ENCODE measurements at regions not wholly inside any gene's neighbourhood (a gene's known extent, or its start where the extent isn't known, plus 50 kb on each side); places are given as distances from the start of the nearest gene placed in this dataset.
"Not testable (repeated sequence)": the region's sequence is repeated elsewhere in the genome, so short reads cannot be mapped to it uniquely, and the experiment has no call there.

DNA sequence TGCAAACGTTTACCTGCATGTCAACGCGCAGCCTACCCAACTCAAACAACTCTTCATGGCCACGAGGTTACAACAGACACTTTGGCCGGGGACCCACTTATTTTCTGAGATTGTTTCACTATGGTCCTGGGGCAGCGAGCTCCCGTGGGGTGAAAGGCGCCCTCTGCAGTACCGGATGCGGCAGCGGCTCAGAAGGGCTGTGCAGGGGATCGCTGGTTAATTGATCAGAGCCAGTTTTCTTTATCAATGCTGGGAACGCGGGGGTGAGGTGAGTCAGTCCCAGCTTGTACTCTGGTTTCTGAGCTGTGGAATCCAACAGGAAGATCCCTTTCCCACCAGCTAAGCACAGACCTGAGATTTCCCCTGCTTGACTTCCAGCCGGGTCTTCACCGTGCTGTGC is 366.5 kb upstream of the KLF6 start:
- Mint-ChIP-seq H3K36me3 (no peaks in the 10 kb centered on the region), H3K27ac (no peak overlapping the region), H3K4me3 (no peak overlapping the region), H3K4me1 (ENCODE audit: low read depth) (peaks cover 13% of the 10 kb centered on the region), H3K27me3 (no peaks in the 10 kb centered on the region), H3K9me3 (ENCODE audit: low read depth) (no peaks in the 10 kb centered on the region)

DNA sequence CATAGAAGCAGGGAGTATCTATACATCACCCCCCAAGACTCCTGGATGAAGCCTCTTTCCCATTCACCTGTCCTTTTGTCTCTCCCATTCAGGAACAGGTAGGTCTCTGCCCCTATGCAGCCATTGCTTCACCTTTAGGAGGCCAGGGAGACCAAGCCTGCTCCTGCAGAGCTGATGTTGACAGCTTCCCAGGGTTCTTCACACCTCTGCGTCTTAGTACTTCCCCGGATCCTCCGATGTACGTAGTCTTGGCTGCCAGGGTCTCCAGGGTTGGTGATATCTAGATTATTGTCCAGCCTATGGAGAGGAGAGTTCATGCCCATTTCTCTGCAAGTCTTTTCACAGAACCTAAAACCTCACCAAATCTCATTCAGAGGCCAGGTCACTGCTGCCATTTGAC is 365.7 kb upstream of the KLF6 start:
- peaks cover 13% of the 10 kb centered on the region for H3K4me1 Mint-ChIP-seq (ENCODE audit: low read depth)
- no peaks in the 10 kb centered on the region for H3K27me3 Mint-ChIP-seq
- no peak overlapping the region for H3K27ac Mint-ChIP-seq
- H3K36me3 Mint-ChIP-seq: no peaks in the 10 kb centered on the region
- no peaks in the 10 kb centered on the region for H3K9me3 Mint-ChIP-seq (ENCODE audit: low read depth)
- no peak overlapping the region for H3K4me3 Mint-ChIP-seq

DNA sequence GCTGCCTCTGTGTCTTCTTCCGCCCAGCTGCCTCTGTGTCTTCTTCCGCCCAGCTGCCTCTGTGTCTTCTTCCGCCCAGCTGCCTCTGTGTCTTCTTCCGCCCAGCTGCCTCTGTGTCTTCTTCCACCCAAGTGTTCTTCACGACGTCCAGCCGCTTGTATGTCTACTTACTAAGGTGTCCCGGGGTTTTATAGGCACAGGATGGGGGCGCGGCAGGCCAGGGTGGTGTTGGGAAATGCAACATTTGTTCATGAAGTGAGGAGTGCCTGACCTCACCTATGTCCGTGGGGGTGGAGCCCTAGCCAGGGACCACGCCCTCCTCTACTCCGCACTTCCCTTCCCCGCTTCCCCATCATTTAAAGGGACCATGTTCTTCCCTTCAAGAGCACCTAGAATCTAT is 364.5 kb upstream of the KLF6 start:
- H3K27ac Mint-ChIP-seq; H3K36me3 Mint-ChIP-seq; H3K4me3 Mint-ChIP-seq; H3K9me3 Mint-ChIP-seq (ENCODE audit: low read depth); H3K4me1 Mint-ChIP-seq (ENCODE audit: low read depth); H3K27me3 Mint-ChIP-seq: not testable (repeated sequence)

DNA sequence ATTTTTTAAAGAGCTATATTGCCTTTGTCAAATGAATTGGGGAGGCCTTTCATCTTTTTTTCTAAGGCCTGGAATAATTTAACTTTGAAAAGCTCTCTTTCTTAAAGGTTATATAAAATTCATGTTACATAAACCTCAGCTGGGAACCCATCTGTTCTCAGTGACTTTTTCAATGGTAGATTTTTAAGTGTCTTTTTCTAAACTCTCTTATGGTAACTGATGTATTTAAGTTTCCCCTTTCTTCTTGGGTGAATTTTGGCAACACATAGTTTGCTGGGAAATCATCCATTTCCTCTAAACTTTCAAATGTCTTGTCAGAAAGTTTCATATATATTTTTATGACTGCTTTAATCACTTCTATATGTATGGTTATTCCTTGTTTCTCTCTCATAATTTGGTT is 362.2 kb upstream of the KLF6 start:
- Mint-ChIP-seq H3K4me1 (ENCODE audit: low read depth) (no peaks in the 10 kb centered on the region), H3K27ac (no peak overlapping the region), H3K9me3 (ENCODE audit: low read depth) (no peaks in the 10 kb centered on the region), H3K36me3 (no peaks in the 10 kb centered on the region), H3K27me3 (no peaks in the 10 kb centered on the region), H3K4me3 (no peak overlapping the region)

DNA sequence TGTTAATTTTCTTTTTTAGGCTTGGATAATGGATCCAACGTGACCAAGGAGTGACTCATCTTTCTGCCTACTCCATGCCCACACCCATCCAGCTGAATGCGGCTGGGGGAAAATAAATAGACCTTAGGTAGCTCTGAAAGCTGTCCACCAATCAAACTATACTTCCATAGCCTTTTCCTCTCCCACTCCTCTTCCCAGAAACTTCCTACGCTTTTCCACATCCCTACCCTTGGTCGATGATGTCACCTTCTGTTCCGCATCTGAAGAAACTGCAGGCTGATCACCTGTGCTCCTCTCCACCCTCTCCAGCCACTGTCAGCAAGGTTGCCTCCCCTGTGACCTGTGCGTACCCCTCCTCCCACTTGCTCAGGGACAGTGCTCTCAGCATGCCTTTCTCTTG is 359.8 kb upstream of the KLF6 start:
- Mint-ChIP-seq H3K9me3 (ENCODE audit: low read depth) (peaks cover 12% of the 10 kb centered on the region), H3K27me3 (no peaks in the 10 kb centered on the region), H3K27ac (no peak overlapping the region), H3K36me3 (peaks cover 3% of the 10 kb centered on the region), H3K4me3 (no peak overlapping the region), H3K4me1 (ENCODE audit: low read depth) (no peaks in the 10 kb centered on the region)

DNA sequence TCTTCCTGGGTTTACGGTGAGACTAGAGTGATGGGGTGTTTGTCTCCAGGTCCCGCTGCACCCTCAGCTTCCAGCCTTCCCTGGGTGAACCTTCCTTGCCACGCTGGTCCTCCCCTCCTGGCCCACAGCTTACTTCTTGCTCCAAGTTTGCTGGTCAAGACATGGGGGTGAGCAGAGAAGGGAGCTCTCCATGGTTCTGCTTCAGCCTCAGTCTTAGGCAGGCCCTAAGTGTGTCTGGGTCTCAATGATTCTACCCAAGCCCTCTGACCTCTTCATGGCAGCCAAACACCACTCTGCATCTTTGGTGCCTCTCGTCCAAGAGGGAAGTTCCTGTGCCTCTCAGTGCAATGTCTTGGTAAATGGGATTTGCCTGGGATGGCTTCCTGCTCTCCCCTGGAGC is 356.5 kb upstream of the KLF6 start:
- Mint-ChIP-seq H3K27me3 (no peaks in the 10 kb centered on the region), H3K4me3 (no peak overlapping the region), H3K36me3 (peaks cover 8% of the 10 kb centered on the region), H3K9me3 (ENCODE audit: low read depth) (peaks cover 22% of the 10 kb centered on the region), H3K4me1 (ENCODE audit: low read depth) (peaks cover 3% of the 10 kb centered on the region), H3K27ac (peak overlapping the region; percentile 3)

DNA sequence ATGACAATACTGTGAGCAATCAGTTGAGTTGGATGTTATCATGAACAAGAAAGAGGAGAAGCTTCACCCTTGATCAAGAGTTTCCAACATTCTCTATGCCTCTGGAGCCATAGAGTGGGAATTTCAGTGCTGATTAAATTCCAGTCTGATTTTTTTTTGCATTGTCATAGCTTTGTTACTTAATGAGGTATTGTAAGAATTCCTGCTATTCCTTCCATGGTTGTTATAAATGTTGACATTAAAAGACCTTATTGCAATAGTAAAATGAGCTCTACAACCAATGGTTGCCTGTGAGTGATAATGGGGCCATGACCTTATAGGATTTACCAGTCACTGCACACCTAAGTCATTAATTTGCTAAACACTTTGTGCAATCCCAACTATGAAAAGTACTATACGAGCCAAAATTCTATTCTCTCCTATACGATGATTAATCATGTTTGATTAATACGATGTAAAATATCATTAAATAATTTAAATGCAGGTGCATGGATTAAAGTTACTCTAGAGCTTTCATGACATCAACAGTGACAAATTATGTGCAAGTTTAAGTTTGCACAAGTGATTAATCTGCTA is 353.2 kb upstream of the KLF6 start:
- Mint-ChIP-seq H3K27me3 (no peaks in the 10 kb centered on the region), H3K9me3 (ENCODE audit: low read depth) (peaks cover 22% of the 10 kb centered on the region), H3K36me3 (peaks cover 8% of the 10 kb centered on the region), H3K4me1 (ENCODE audit: low read depth) (peaks cover 22% of the 10 kb centered on the region), H3K4me3 (no peak overlapping the region), H3K27ac (no peak overlapping the region)

DNA sequence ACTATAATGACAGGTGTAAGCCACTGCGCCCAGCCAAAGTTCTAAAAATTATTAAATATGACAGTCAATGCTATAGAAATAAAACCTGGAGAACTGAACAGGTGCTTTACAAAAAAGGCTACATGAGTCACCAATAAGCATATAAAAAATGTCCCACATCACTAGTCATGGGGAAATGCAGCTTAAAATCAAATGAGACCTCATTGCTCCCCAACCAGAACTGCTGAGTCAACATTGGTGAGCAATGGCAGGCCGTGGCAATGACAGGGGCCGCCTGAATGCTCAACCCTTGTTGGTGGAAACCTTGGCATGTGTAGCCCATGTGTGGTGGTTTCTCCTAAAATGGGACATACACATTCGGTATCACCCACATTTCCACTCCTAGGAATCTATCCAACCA is 352.3 kb upstream of the KLF6 start:
- peaks cover 22% of the 10 kb centered on the region for H3K9me3 Mint-ChIP-seq (ENCODE audit: low read depth)
- H3K4me3 Mint-ChIP-seq: no peak overlapping the region
- H3K27me3 Mint-ChIP-seq: no peaks in the 10 kb centered on the region
- peaks cover 22% of the 10 kb centered on the region for H3K4me1 Mint-ChIP-seq (ENCODE audit: low read depth)
- no peak overlapping the region for H3K27ac Mint-ChIP-seq
- H3K36me3 Mint-ChIP-seq: peaks cover 8% of the 10 kb centered on the region

DNA sequence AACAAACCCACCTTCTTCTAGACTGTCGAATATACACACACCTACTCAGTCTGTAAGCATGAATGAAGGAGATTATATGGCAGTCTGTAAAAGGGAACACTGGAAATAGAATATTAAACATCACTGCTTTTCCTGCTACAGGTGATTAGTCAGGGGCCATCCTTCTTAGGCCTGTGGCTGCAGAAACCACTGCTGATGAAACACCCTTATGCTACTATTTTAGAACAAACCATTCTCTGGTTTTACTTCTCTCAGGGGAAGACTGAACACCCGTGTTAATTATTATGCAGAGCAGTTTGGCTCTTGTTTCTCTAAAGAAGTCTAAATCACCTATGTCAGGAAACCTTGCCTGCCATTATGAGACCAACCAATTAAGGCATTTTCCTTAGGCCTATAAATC is 351.1 kb upstream of the KLF6 start:
- Mint-ChIP-seq H3K9me3 (ENCODE audit: low read depth) (peaks cover 18% of the 10 kb centered on the region), H3K4me1 (ENCODE audit: low read depth) (peaks cover 22% of the 10 kb centered on the region), H3K4me3 (no peak overlapping the region), H3K27ac (peak overlapping the region; percentile 10), H3K36me3 (peaks cover 8% of the 10 kb centered on the region), H3K27me3 (no peaks in the 10 kb centered on the region)

DNA sequence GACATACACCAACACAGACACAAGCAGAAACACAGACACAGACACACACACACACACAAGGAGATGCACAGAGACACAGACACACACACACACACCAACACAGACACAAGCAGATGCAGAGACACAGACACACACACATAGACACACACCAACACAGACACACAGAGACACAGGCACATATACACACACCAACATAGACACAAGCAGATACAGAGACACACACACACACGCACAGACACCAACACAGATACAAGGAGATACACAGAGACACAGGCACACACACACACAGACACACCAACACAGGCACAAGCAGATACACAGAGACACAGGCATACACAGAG is 347.2 kb upstream of the KLF6 start:
- no peak overlapping the region for H3K27ac Mint-ChIP-seq
- H3K9me3 Mint-ChIP-seq (ENCODE audit: low read depth): no peaks in the 10 kb centered on the region
- H3K4me3 Mint-ChIP-seq: no peak overlapping the region
- H3K27me3 Mint-ChIP-seq: no peaks in the 10 kb centered on the region
- H3K36me3 Mint-ChIP-seq: no peaks in the 10 kb centered on the region
- peaks cover 36% of the 10 kb centered on the region for H3K4me1 Mint-ChIP-seq (ENCODE audit: low read depth)

DNA sequence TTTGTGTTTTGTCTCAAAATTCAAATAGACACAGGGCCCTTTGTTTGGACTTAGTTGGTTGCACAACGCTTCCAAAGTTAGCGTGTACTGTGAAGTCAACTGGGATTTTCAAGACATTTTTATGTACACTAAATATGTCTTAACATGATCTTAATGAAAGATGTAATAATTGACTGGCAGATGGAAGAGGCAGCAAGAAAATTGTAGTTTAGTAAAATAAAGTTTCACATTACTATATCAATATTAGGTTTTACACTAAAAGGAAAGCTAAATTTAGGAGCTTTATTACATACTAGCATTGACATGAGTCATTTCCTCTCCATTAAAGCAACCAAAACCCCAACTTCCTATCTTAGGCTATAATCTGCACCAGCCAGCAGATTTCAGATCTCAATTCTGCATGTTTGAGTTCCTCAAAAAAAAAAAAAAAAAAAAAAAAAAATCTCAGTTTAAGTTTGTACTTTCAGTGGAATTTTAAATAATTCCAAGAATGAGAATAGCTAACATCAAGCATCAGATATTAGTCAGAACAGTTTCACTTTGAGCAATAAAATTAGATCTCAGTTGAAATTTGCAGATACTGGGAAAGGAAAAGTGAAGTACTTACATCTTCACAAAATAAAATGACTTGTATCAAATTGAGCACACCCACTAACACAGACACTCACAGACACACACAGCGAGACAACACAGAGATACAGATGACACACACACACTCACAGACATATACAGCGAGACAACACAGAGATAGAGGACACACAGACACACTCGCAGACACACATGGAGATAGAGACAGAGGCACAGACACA is 346.6 kb upstream of the KLF6 start:
- Mint-ChIP-seq H3K4me3 (no peak overlapping the region), H3K9me3 (ENCODE audit: low read depth) (peaks cover under 1% of the 10 kb centered on the region), H3K27me3 (no peaks in the 10 kb centered on the region), H3K4me1 (ENCODE audit: low read depth) (peaks cover 35% of the 10 kb centered on the region), H3K36me3 (peaks cover under 1% of the 10 kb centered on the region), H3K27ac (no peak overlapping the region)

DNA sequence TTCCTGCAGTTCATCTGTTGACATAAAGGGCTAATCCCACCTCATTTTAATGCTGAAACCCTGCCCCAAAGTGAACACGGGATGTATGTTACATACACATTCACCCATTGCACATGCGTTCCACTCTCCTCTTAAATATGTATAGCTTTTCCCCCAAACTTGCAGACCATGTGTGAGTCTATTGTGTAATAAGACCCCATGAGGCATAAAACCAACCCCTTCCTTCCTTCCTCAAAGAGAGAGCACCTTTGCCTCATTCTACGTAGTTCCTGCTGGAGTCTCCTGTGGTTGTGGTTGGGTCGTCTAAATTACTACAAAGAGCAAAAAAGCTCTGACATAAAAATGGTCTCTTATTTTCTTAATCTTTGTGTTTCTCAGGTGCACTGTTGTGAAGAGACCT is 345.7 kb upstream of the KLF6 start:
- H3K9me3 Mint-ChIP-seq (ENCODE audit: low read depth): peaks cover 8% of the 10 kb centered on the region
- H3K4me1 Mint-ChIP-seq (ENCODE audit: low read depth): peaks cover 26% of the 10 kb centered on the region
- H3K27ac Mint-ChIP-seq: peak overlapping the region; percentile 17
- peaks cover 7% of the 10 kb centered on the region for H3K36me3 Mint-ChIP-seq
- H3K27me3 Mint-ChIP-seq: no peaks in the 10 kb centered on the region
- no peak overlapping the region for H3K4me3 Mint-ChIP-seq

DNA sequence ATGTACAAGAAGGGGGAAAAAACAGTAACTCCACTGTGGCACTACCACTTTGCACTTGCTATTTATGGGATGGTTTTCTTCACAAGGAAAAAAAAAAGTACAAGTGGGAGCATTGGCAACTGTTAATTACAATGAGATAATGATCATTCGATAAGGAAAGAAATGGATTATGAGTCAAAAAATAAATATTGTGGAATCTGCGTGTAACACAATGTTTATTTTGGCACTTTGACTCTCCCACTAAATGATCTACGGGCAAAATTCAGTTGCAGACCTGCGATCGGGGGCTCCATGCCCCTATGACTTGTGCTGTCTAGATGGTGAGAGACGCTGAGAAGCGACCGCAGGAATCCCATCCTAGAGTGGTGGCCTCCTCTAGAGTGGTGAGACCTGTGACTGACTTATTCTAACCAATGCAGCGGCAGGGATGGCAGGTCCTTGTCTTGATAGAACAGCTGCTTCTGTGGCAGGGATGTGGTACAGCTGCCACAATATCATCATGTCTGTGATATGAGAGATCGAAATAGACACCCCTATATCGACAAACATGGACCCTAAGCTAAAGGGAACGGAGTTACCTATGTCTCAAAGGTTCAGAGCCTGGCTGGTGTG is 345.0 kb upstream of the KLF6 start:
- Mint-ChIP-seq H3K9me3 (ENCODE audit: low read depth) (peaks cover 9% of the 10 kb centered on the region), H3K27ac (peak overlapping the region; percentile 17), H3K4me1 (ENCODE audit: low read depth) (peaks cover 19% of the 10 kb centered on the region), H3K36me3 (peaks cover 8% of the 10 kb centered on the region), H3K4me3 (peak overlapping the region; percentile 25), H3K27me3 (no peaks in the 10 kb centered on the region)

DNA sequence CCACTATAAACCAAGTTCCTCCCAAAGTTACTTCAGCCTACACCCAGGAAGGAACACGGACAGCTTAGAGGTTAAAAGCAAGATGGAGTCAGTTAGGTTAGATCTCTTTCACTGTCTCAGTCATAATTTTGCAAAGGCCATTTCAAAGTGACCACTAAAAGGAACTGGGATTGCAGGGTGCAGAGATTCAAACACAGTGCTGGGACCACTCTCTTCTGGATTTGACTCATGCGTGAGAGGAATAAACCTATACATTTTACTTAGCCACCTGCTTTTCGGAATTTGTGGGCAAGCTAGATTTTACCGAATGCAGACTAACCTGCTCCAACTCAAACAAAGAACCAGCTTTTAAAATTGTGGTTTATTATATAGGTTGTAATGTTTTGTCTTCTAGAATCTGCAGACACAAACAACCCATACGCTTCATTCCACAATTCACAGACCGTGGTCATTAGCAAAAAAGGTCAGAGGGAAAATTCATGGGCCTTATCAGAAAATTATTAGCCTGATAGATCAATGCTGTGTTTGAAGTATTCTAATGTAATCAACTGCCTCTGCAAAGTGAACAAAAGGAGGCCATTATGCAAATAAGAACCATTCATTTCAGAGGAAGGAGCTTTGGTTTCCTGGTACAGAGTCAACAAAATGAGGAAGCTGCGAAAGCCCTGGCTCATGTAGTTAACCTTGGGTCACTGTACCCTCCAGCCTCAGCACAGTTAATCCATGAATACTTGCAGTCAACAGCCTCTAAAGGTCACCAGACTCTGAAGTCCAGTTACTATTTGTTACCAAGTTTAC is 342.7 kb upstream of the KLF6 start:
- H3K27me3 Mint-ChIP-seq: no peaks in the 10 kb centered on the region

DNA sequence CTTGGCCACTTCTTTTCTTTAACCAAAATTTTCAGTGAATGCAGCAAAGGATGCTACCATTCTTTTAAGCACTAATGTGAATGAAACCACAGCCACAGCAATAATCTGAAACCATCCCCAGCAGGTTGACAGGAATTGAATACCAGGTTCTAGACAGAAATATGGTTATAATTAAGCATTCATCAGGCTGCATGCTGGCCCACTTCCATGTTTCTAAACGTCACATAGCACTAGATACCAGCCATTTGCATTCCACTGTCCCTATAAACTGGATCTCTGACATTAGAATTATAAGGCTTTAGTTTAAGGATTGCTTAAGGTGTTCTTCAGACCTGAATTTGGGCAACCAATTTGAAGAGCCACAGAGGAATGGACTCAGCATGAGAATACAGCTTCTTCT is 340.8 kb upstream of the KLF6 start:
- H3K9me3 Mint-ChIP-seq (ENCODE audit: low read depth): peaks cover 12% of the 10 kb centered on the region
- H3K4me3 Mint-ChIP-seq: no peak overlapping the region
- H3K4me1 Mint-ChIP-seq (ENCODE audit: low read depth): peaks cover 17% of the 10 kb centered on the region
- no peak overlapping the region for H3K27ac Mint-ChIP-seq
- H3K27me3 Mint-ChIP-seq: no peaks in the 10 kb centered on the region
- H3K36me3 Mint-ChIP-seq: peaks cover 11% of the 10 kb centered on the region

More for the DNA sequence above, 342.7 kb upstream of the KLF6 start:
- Mint-ChIP-seq H3K27ac (no peak overlapping the region), H3K4me1 (ENCODE audit: low read depth) (peaks cover 14% of the 10 kb centered on the region), H3K36me3 (peaks cover 11% of the 10 kb centered on the region), H3K4me3 (no peak overlapping the region), H3K9me3 (ENCODE audit: low read depth) (peaks cover 12% of the 10 kb centered on the region)

Data from activated naive CD8-positive, alpha-beta T cell (primary cell).